Lung (tissue), 11 donors: ENCODE measurements at regions not wholly inside any gene's neighbourhood (a gene's known extent, or its start where the extent isn't known, plus 50 kb on each side); places are given as distances from the start of the nearest gene placed in this dataset.

Source experiments
- ATAC-seq: fragments of 200-7000 bp; cut with Tn5 transposase; one replicate; pipeline ENCODE4 v1.9.1; 2020; ENCODE audit warnings: moderate number of reproducible peaks; ENCODE audit not compliant: insufficient read depth, low FRiP score
- DNase-seq, 3 donors: peaks; one replicate each; pipeline ENCODE4 v3.0.0-alpha.2; 2013 to 2017
- H3K27ac ChIP-seq, 2 donors: one replicate each; pipeline ENCODE4 v1.5.1; 2013; ENCODE audit warnings: mild to moderate bottlenecking in 2 of 2, moderate library complexity in 2 of 2, control low read depth in 1 of 2, inconsistent platforms in 1 of 2, low read depth in 1 of 2, low read length in 1 of 2
- H3K27me3 ChIP-seq, 3 donors: one replicate each; pipeline ENCODE4 v1.5.1; 2013; ENCODE audit warnings: low read length in 2 of 3; ENCODE audit not compliant: control insufficient read depth in 3 of 3, insufficient read depth in 3 of 3
- H3K36me3 ChIP-seq, 4 donors: one replicate each; pipeline ENCODE4 v1.5.1; 2013; ENCODE audit warnings: low read length in 4 of 4, mild to moderate bottlenecking in 1 of 4, moderate library complexity in 1 of 4; ENCODE audit not compliant: control insufficient read depth in 4 of 4, insufficient read depth in 4 of 4
- H3K4me1 ChIP-seq, 5 donors: one replicate each; pipeline ENCODE4 v1.5.1; 2013; ENCODE audit warnings: low read length in 5 of 5, mild to moderate bottlenecking in 2 of 5, moderate library complexity in 1 of 5; ENCODE audit not compliant: control insufficient read depth in 5 of 5, insufficient read depth in 5 of 5
- H3K4me3 ChIP-seq: one replicate; pipeline ENCODE4 v1.5.1; 2013; ENCODE audit warnings: mild to moderate bottlenecking, control low read depth, moderate library complexity
- H3K9ac ChIP-seq, 2 donors: one replicate each; pipeline ENCODE4 v1.5.1; 2013; ENCODE audit warnings: low read length in 2 of 2, control low read depth in 1 of 2; ENCODE audit not compliant: insufficient read depth in 1 of 2
- H3K9me3 ChIP-seq, 4 donors: one replicate each; pipeline ENCODE4 v1.5.1; 2013; ENCODE audit warnings: low read length in 3 of 4, mild to moderate bottlenecking in 1 of 4, moderate library complexity in 1 of 4; ENCODE audit not compliant: control insufficient read depth in 4 of 4, insufficient read depth in 3 of 4
- WGBS, 2 donors: extraction: QIAGEN DNeasy Blood & Tissue Kit; methylation state at CpG; one replicate each; pipeline ENCODE4 v1.1.7; 2013; 5-methylcytosine and 5-hydroxymethylcytosine counted together
- TF ChIP-seq, protein P1 (sequence below): IDR thresholded peaks from 2 replicates; pipeline ENCODE4 v1.5.1; 2012; ENCODE audit warnings: mild to moderate bottlenecking; ENCODE audit errors: control extremely low read depth, extremely low read depth
- donor health status: control.
- donor health status: control.
- donor health status: Bipolar disorder and iron deficiency.
- donor health status: healthy.
- donor health status: DM: yes; HTN: yes; CAD: no.

DNA sequence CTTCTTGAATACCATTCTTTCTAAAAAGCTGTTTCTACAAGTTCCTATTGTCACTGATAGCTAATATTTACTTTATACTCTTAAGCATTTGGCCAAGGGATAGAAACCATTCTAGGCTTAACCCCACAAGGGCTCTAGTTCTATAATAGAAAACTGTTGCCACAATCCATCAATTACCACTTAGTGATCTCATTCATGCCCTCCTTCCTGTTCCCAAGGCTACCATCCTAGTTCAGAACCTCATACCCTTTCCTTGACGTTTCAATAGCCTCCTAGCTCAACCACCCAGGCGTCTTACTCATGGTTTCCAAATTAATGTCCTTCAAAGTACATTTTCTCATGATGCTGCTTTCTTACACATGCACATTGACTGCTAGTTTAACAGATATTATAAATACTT lies 493.5 kb downstream of the NAV3 start:
- no peaks in the 10 kb centered on the region for H3K4me1 ChIP-seq
- TF ChIP-seq, protein P1, sequence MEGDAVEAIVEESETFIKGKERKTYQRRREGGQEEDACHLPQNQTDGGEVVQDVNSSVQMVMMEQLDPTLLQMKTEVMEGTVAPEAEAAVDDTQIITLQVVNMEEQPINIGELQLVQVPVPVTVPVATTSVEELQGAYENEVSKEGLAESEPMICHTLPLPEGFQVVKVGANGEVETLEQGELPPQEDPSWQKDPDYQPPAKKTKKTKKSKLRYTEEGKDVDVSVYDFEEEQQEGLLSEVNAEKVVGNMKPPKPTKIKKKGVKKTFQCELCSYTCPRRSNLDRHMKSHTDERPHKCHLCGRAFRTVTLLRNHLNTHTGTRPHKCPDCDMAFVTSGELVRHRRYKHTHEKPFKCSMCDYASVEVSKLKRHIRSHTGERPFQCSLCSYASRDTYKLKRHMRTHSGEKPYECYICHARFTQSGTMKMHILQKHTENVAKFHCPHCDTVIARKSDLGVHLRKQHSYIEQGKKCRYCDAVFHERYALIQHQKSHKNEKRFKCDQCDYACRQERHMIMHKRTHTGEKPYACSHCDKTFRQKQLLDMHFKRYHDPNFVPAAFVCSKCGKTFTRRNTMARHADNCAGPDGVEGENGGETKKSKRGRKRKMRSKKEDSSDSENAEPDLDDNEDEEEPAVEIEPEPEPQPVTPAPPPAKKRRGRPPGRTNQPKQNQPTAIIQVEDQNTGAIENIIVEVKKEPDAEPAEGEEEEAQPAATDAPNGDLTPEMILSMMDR = no peak
- ATAC-seq = no peak
- DNase-seq = no peak
- H3K9ac ChIP-seq = no peak overlapping the region
- H3K27me3 ChIP-seq = no peaks in the 10 kb centered on the region
- no peak overlapping the region for H3K4me3 ChIP-seq
- no peak overlapping the region for H3K27ac ChIP-seq
- H3K9me3 ChIP-seq = peaks cover 0 to 3% (median 0%) of the 10 kb centered on the region in 4 donors
- no peaks in the 10 kb centered on the region for H3K36me3 ChIP-seq
- WGBS, 2 donors = 46 to 54% methylated on average over 2 of the region's 2 CpGs

GRCh38 chr12:78328524-78328923 lies 497.8 kb downstream of the NAV3 start:
- Histone ChIP-seq H3K4me3 (no peak overlapping the region), H3K36me3 (no peaks in the 10 kb centered on the region), H3K27ac (no peak overlapping the region), H3K9ac (no peak overlapping the region), H3K4me1 (no peaks in the 10 kb centered on the region), H3K27me3 (no peaks in the 10 kb centered on the region), H3K9me3 (no peaks in the 10 kb centered on the region)
- 89 to 93% methylated on average over 4 of the region's 4 CpGs for WGBS, 2 donors
- TF ChIP-seq, protein P1 = no peak
- no peak for ATAC-seq
- DNase-seq = no peak

- H3K27me3 ChIP-seq = no peaks in the 10 kb centered on the region
- ATAC-seq (no peak), DNase-seq (no peak)
- no peak overlapping the region for H3K4me3 ChIP-seq
- WGBS, 2 donors = 91 to 92% methylated on average over 1 of the region's 1 CpG
- no peak overlapping the region for H3K9ac ChIP-seq
- H3K4me1 ChIP-seq = no peaks in the 10 kb centered on the region
- TF ChIP-seq, protein P1 = no peak
- H3K9me3 ChIP-seq = no peaks in the 10 kb centered on the region
- H3K36me3 ChIP-seq = no peaks in the 10 kb centered on the region
- H3K27ac ChIP-seq = no peak overlapping the region
Measured at GRCh38 chr12:78330131-78330530, 499.4 kb downstream of the NAV3 start.

GRCh38 chr12:78331181-78331580 lies 500.5 kb downstream of the NAV3 start:
- H3K36me3 ChIP-seq = no peaks in the 10 kb centered on the region

More at GRCh38 chr12:78331181-78331580, 500.5 kb downstream of the NAV3 start:
- H3K4me1 ChIP-seq = no peaks in the 10 kb centered on the region
- ATAC-seq = no peak
- H3K27ac ChIP-seq = no peak overlapping the region
- 75 to 76% methylated on average over 2 of the region's 2 CpGs for WGBS, 2 donors
- no peak overlapping the region for H3K4me3 ChIP-seq
- H3K9me3 ChIP-seq = no peaks in the 10 kb centered on the region
- no peak overlapping the region for H3K9ac ChIP-seq
- DNase-seq = no peak
- H3K27me3 ChIP-seq = no peaks in the 10 kb centered on the region
- TF ChIP-seq, protein P1 = no peak
